ENCODE measurements at regions not wholly inside any gene's neighbourhood (a gene's known extent, or its start where the extent isn't known, plus 50 kb on each side); places are given as distances from the start of the nearest gene placed in this dataset.

DNA sequence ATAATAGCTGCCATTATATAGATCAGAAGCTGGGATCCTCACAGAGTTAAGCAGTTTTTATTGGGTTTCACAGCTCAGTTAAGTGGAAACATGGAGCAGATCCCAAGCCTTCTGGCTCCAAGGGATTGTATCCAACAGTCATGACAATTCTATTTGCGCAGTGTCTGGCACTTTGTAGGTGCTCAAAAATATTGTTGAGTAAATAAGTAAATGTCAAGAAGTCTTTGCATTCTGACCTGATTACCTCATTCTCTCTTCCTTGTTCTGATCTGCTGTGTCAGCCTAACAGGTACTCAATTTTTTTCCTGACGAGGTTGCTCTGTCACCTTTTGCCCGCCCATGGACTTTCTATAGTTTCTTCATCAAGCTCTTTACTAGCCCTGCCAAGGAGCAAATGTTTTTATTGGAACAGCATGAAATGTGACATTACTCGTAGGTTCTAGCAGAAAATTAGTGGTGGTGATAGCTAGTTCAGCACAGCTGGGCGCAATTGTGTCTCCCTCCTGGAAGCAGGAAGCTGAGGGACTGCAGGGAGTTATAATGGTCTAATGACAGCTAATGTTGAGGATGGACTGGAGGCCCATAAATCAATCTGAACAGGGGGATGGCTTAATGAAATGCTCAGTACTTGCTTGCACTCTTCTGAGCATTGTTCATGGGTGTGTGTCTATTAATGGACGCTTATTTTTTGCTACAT, 680.2 kb downstream of the CCSER2 start:
- no peaks in the 10 kb centered on the region for H3K27me3 ChIP-seq (replicated peaks; ENCODE audit: insufficient read depth, low read depth, low read length, poor library complexity)
- no peaks in the 10 kb centered on the region for H3K9me3 ChIP-seq (ENCODE audit: low read depth, low read length, poor library complexity, severe bottlenecking)
- ChIA-PET CTCF (no interaction called here), POLR2A (ENCODE audit: low non-redundant PET) (no interaction called here)
- H3K4me3 ChIP-seq (ENCODE audit: low read depth, low read length, poor library complexity, severe bottlenecking): no peak overlapping the region
- TF ChIP-seq EZH2 (IDR thresholded peaks at IDR 0.05; ENCODE audit: borderline replicate concordance, low read depth, low read length, poor library complexity, severe bottlenecking): no peak
- TF ChIP-seq, protein P1, sequence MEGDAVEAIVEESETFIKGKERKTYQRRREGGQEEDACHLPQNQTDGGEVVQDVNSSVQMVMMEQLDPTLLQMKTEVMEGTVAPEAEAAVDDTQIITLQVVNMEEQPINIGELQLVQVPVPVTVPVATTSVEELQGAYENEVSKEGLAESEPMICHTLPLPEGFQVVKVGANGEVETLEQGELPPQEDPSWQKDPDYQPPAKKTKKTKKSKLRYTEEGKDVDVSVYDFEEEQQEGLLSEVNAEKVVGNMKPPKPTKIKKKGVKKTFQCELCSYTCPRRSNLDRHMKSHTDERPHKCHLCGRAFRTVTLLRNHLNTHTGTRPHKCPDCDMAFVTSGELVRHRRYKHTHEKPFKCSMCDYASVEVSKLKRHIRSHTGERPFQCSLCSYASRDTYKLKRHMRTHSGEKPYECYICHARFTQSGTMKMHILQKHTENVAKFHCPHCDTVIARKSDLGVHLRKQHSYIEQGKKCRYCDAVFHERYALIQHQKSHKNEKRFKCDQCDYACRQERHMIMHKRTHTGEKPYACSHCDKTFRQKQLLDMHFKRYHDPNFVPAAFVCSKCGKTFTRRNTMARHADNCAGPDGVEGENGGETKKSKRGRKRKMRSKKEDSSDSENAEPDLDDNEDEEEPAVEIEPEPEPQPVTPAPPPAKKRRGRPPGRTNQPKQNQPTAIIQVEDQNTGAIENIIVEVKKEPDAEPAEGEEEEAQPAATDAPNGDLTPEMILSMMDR (conservative IDR thresholded peaks at IDR 0.05; ENCODE audit: low read depth, low read length): no peak
- intact Hi-C loops (cut with micrococcal nuclease; ENCODE audit: unreplicated experiment): no loop called here
- BruUV-seq (replicated peaks): no TSS peak
- no peaks in the 10 kb centered on the region for H3K4me1 ChIP-seq (ENCODE audit: insufficient read depth, low read length, poor library complexity, severe bottlenecking)
- peak; percentile 54 for DNase-seq (ENCODE audit: low spot score)
- H3K27ac ChIP-seq (ENCODE audit: low read depth, low read length, poor library complexity, severe bottlenecking): no peak overlapping the region
- no peaks in the 10 kb centered on the region for H3K36me3 ChIP-seq (ENCODE audit: insufficient read depth, low read length, poor library complexity, severe bottlenecking)

DNA sequence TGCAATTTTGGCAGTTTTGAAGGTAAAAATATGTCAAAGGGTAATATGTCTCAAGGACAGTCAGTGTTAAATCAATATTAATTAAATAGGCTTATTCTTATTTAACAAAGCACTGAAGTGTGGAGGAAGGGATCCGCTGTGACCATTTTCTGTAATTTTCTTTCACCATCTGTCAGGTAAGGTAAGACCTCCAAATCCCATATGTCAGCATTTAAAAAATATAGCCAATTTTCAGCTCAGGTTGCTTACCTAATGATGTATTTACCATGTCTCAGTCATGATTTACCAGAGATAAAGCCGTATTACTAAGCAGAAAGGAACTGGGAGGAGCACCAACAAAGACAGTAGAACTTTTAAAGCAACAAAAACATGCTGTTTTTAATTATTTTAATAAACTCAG, 683.9 kb downstream of the CCSER2 start:
- Histone ChIP-seq H3K27me3 (replicated peaks; ENCODE audit: insufficient read depth, low read depth, low read length, poor library complexity) (no peaks in the 10 kb centered on the region), H3K27ac (ENCODE audit: low read depth, low read length, poor library complexity, severe bottlenecking) (no peak overlapping the region), H3K36me3 (ENCODE audit: insufficient read depth, low read length, poor library complexity, severe bottlenecking) (no peaks in the 10 kb centered on the region), H3K4me1 (ENCODE audit: insufficient read depth, low read length, poor library complexity, severe bottlenecking) (no peaks in the 10 kb centered on the region), H3K4me3 (ENCODE audit: low read depth, low read length, poor library complexity, severe bottlenecking) (no peak overlapping the region), H3K9me3 (ENCODE audit: low read depth, low read length, poor library complexity, severe bottlenecking) (no peaks in the 10 kb centered on the region)
- ChIA-PET CTCF (no interaction called here), POLR2A (ENCODE audit: low non-redundant PET) (no interaction called here)
- no peak for DNase-seq (ENCODE audit: low spot score)
- intact Hi-C loops (cut with micrococcal nuclease; ENCODE audit: unreplicated experiment): no loop called here
- no TSS peak for BruUV-seq (replicated peaks)
- TF ChIP-seq, protein P1 (conservative IDR thresholded peaks at IDR 0.05; ENCODE audit: low read depth, low read length): no peak
- TF ChIP-seq EZH2 (IDR thresholded peaks at IDR 0.05; ENCODE audit: borderline replicate concordance, low read depth, low read length, poor library complexity, severe bottlenecking): no peak

DNA sequence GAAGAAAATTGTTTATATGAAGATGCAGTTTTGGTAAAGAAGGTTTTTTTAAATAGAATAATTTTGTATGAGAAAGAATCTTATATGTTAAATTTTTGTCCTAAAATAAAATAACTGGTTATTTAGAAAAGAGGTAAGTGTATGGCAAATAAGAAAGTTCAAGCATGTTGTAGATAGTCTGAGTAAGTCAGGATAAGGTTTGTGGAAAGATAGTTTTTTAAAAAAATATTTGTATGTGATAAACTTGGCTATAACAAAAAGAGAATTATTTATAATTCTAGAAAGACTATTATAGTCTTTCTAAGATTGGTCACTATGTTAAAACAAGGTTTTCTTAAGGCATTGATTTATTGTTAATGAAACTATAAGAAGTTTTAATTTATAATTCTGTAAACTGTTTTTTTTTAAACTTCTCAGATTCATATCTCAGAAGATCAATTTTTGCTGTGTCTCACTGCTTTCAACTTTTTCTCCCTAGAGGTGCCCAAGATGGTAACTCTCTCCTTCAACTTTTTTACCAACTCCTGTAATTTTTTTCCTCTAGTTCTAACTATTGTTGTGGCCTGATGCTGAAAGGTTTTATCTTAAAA, 698.6 kb downstream of the CCSER2 start:
- H3K36me3 ChIP-seq (ENCODE audit: insufficient read depth, low read length, poor library complexity, severe bottlenecking): no peaks in the 10 kb centered on the region
- peaks cover 8% of the 10 kb centered on the region for H3K9me3 ChIP-seq (ENCODE audit: low read depth, low read length, poor library complexity, severe bottlenecking)
- intact Hi-C loops (cut with micrococcal nuclease; ENCODE audit: unreplicated experiment): no loop called here
- H3K4me1 ChIP-seq (ENCODE audit: insufficient read depth, low read length, poor library complexity, severe bottlenecking): no peaks in the 10 kb centered on the region
- no peak for DNase-seq (ENCODE audit: low spot score)
- H3K27ac ChIP-seq (ENCODE audit: low read depth, low read length, poor library complexity, severe bottlenecking): no peak overlapping the region
- ChIA-PET CTCF (no interaction called here), POLR2A (ENCODE audit: low non-redundant PET) (no interaction called here)
- BruUV-seq (replicated peaks): no TSS peak
- no peak overlapping the region for H3K4me3 ChIP-seq (ENCODE audit: low read depth, low read length, poor library complexity, severe bottlenecking)
- no peaks in the 10 kb centered on the region for H3K27me3 ChIP-seq (replicated peaks; ENCODE audit: insufficient read depth, low read depth, low read length, poor library complexity)
- no peak for TF ChIP-seq EZH2 (IDR thresholded peaks at IDR 0.05; ENCODE audit: borderline replicate concordance, low read depth, low read length, poor library complexity, severe bottlenecking)
- TF ChIP-seq, protein P1 (conservative IDR thresholded peaks at IDR 0.05; ENCODE audit: low read depth, low read length): no peak
